ENCODE measurements at regions not wholly inside any gene's neighbourhood (a gene's known extent, or its start where the extent isn't known, plus 50 kb on each side); places are given as distances from the start of the nearest gene placed in this dataset.

- Histone ChIP-seq H3K27me3 (ENCODE audit: control insufficient read depth in 2 of 2, insufficient read depth in 2 of 2, low read length in 2 of 2) (peaks cover 13 to 15% of the 10 kb centered on the region in 2 experiments), H4K20me1 (replicated peaks; ENCODE audit: control insufficient read depth, extremely low read depth, insufficient read depth, low read length) (no peaks in the 10 kb centered on the region), H3K36me3 (ENCODE audit: control insufficient read depth in 2 of 2, extremely low read depth in 1 of 2, insufficient read depth in 2 of 2, low read length in 2 of 2) (no peaks in the 10 kb centered on the region), H3K79me2 (ENCODE audit: control insufficient read depth, insufficient read depth, low read length) (no peaks in the 10 kb centered on the region), H3K27ac (ENCODE audit: insufficient read depth, low read depth, low read length) (no peak overlapping the region), H3K9me3 (replicated peaks; ENCODE audit: control insufficient read depth, insufficient read depth, low read length) (no peaks in the 10 kb centered on the region), H3K9ac (replicated peaks; ENCODE audit: extremely low read depth, insufficient read depth, low read length) (no peak overlapping the region), H3K4me3 (replicated peaks in 1 of 3; ENCODE audit: insufficient read depth in 1 of 3, low read depth in 1 of 3, low read length in 3 of 3) (no peak overlapping the region), H3K9me1 (replicated peaks; ENCODE audit: control insufficient read depth, extremely low read depth, insufficient read depth, low read length) (no peaks in the 10 kb centered on the region), H2AFZ (ENCODE audit: low read depth, low read length) (no peak overlapping the region), H3K4me1 (ENCODE audit: control insufficient read depth, extremely low read depth, insufficient read depth, low read length) (no peaks in the 10 kb centered on the region), H3K4me2 (ENCODE audit: insufficient read depth, low read length) (no peak overlapping the region)
- TF ChIP-seq POLR2A (IDR thresholded peaks at IDR 0.05; ENCODE audit: low read depth, low read length) = no peak
- TF ChIP-seq MYC (IDR thresholded peaks at IDR 0.05; ENCODE audit: low read depth, low read length) = no peak
- FAIRE-seq (no peak), DNase-seq (ENCODE audit: low read depth, low spot score) (no peak)
- POLR2A ChIA-PET = no interaction called here
- dilution Hi-C loops (cut with MboI; ENCODE audit: extremely low pct_ligation_motif_present, low sequenced_read_pairs) = no loop called here
- CTCF ChIA-PET = no interaction called here
- BruUV-seq (replicated peaks) = no TSS peak
- intact Hi-C loops (cut with micrococcal nuclease) = no loop called here
Measured at GRCh38 chr21:38613686-38614085, 115.4 kb upstream of the ERG start.

GRCh38 chr21:38614558-38614957, 116.3 kb upstream of the ERG start:
- no peaks in the 10 kb centered on the region for H4K20me1 ChIP-seq (replicated peaks; ENCODE audit: control insufficient read depth, extremely low read depth, insufficient read depth, low read length)
- H3K79me2 ChIP-seq (ENCODE audit: control insufficient read depth, insufficient read depth, low read length) = no peaks in the 10 kb centered on the region
- no peaks in the 10 kb centered on the region for H3K4me1 ChIP-seq (ENCODE audit: control insufficient read depth, extremely low read depth, insufficient read depth, low read length)
- no peak overlapping the region for H2AFZ ChIP-seq (ENCODE audit: low read depth, low read length)
- peaks cover 6 to 15% of the 10 kb centered on the region in 2 experiments for H3K27me3 ChIP-seq (ENCODE audit: control insufficient read depth in 2 of 2, insufficient read depth in 2 of 2, low read length in 2 of 2)
- no TSS peak for BruUV-seq (replicated peaks)
- no peak overlapping the region for H3K4me2 ChIP-seq (ENCODE audit: insufficient read depth, low read length)
- H3K4me3 ChIP-seq (replicated peaks in 1 of 3; ENCODE audit: insufficient read depth in 1 of 3, low read depth in 1 of 3, low read length in 3 of 3) = no peak overlapping the region
- ChIA-PET POLR2A (no interaction called here), CTCF (no interaction called here)
- H3K9ac ChIP-seq (replicated peaks; ENCODE audit: extremely low read depth, insufficient read depth, low read length) = no peak overlapping the region
- H3K36me3 ChIP-seq (ENCODE audit: control insufficient read depth in 2 of 2, extremely low read depth in 1 of 2, insufficient read depth in 2 of 2, low read length in 2 of 2) = no peaks in the 10 kb centered on the region
- no peak overlapping the region for H3K27ac ChIP-seq (ENCODE audit: insufficient read depth, low read depth, low read length)
- H3K9me1 ChIP-seq (replicated peaks; ENCODE audit: control insufficient read depth, extremely low read depth, insufficient read depth, low read length) = no peaks in the 10 kb centered on the region
- TF ChIP-seq CTCF (IDR thresholded peaks at IDR 0.05; ENCODE audit: extremely low read depth in 1 of 2, insufficient read depth in 1 of 2, low read depth in 1 of 2, low read length in 2 of 2) (no peak), MAX (IDR thresholded peaks at IDR 0.05; ENCODE audit: insufficient read depth, insufficient read length) (no peak), FOS (IDR thresholded peaks at IDR 0.05; ENCODE audit: borderline replicate concordance, insufficient read depth, low read length) (no peak), JUN (IDR thresholded peaks at IDR 0.05; ENCODE audit: borderline replicate concordance, insufficient read depth, insufficient read length, low read depth) (no peak), GATA2 (IDR thresholded peaks at IDR 0.05; ENCODE audit: insufficient read depth, insufficient read length, low read depth, low read length) (no peak), EZH2 (IDR thresholded peaks at IDR 0.05; ENCODE audit: borderline replicate concordance, low read depth, low read length, severe bottlenecking) (no peak), POLR2AphosphoS5 (IDR thresholded peaks at IDR 0.05; ENCODE audit: insufficient read depth, low read depth, low read length) (no peak), MYC (IDR thresholded peaks at IDR 0.05; ENCODE audit: low read depth, low read length) (no peak), POLR2A (IDR thresholded peaks at IDR 0.05; ENCODE audit: low read depth, low read length) (no peak)
- no peak for FAIRE-seq
- no peak for DNase-seq (ENCODE audit: low read depth, low spot score)
- H3K9me3 ChIP-seq (replicated peaks; ENCODE audit: control insufficient read depth, insufficient read depth, low read length) = no peaks in the 10 kb centered on the region
- dilution Hi-C loops (cut with MboI; ENCODE audit: extremely low pct_ligation_motif_present, low sequenced_read_pairs) (no loop called here), intact Hi-C loops (cut with micrococcal nuclease) (no loop called here)

Data from endothelial cell of umbilical vein (primary cell).